ENCODE measurements at regions not wholly inside any gene's neighbourhood (a gene's known extent, or its start where the extent isn't known, plus 50 kb on each side); places are given as distances from the start of the nearest gene placed in this dataset.

DNA sequence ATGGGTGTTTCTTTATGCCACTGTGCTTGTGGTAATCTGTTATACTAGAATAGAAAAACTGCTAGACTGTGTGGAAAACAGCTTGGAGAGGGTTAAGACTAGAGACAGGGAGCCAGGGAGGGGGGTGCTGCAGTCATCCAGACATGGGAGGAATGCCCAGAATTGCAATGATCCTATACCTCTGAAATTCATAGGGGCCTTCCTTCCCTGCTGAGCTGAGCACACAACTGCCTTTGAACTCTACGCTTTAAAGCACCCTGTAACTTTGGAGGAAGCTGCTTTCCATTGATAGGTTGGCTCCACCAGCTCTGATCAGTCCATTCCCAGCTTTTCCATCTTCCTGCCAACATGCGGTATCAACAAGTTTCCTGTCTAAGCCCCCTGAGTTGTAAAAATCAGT, 155.9 kb upstream of the RASGEF1B start:
- Histone ChIP-seq H2AK5ac (ENCODE audit: low read depth, low read length) (no peak overlapping the region), H2BK20ac (ENCODE audit: low read length) (no peak overlapping the region), H3K9ac (replicated peaks in 1 of 4; ENCODE audit: extremely low read depth in 1 of 4, low read depth in 3 of 4, low read length in 3 of 4) (no peak overlapping the region), H3K23ac (ENCODE audit: insufficient read length) (no peak overlapping the region), H3K4ac (replicated peaks; ENCODE audit: insufficient read length, low read depth, low read length) (no peak overlapping the region), H3K56ac (replicated peaks; ENCODE audit: insufficient read length, low read depth, low read length) (no peak overlapping the region), H3K4me2 (ENCODE audit: insufficient read depth in 1 of 2, low read depth in 2 of 2, low read length in 2 of 2) (no peak overlapping the region; a peak in 1 of 4 replicates), H4K91ac (replicated peaks; ENCODE audit: insufficient read length, low read length) (no peak overlapping the region), H3K4me1 (replicated peaks in 1 of 4; ENCODE audit: control insufficient read depth in 3 of 4, insufficient read depth in 4 of 4, low read length in 3 of 4) (peaks cover 0 to 13% (median 4%) of the 10 kb centered on the region in 4 experiments; a peak in 3 of 7 replicates), H3K27ac (ENCODE audit: low read depth, low read length) (no peak overlapping the region), H4K20me1 (replicated peaks in 1 of 2; ENCODE audit: control insufficient read depth in 1 of 2, insufficient read depth in 2 of 2, low read length in 2 of 2) (no peaks in the 10 kb centered on the region), H3K79me1 (ENCODE audit: low read depth, low read length) (no peaks in the 10 kb centered on the region), H2BK120ac (replicated peaks; ENCODE audit: low read depth, low read length) (no peak overlapping the region), H2BK5ac (ENCODE audit: low read depth, low read length) (no peak overlapping the region), H3K36me3 (ENCODE audit: control insufficient read depth in 2 of 4, insufficient read depth in 4 of 4, low read length in 3 of 4) (no peaks in the 10 kb centered on the region), H3K18ac (ENCODE audit: extremely low read depth, low read length) (no peak overlapping the region), H4K8ac (ENCODE audit: extremely low read depth, insufficient read depth, low read length) (no peak overlapping the region), H3K4me3 (ENCODE audit: extremely low read depth in 1 of 4, insufficient read depth in 2 of 4, low read depth in 3 of 4, low read length in 4 of 4) (no peak overlapping the region), H2BK15ac (ENCODE audit: low read length) (no peak overlapping the region), H2AFZ (ENCODE audit: low read length) (0 out of 2 replicates have a peak overlapping the region, but pooled peaks have one; percentile 63), H3K9me3 (ENCODE audit: insufficient read depth in 2 of 2, low read depth in 1 of 2, low read length in 1 of 2) (no peaks in the 10 kb centered on the region), H3K14ac (ENCODE audit: insufficient read length) (no peak overlapping the region), H3K79me2 (ENCODE audit: control insufficient read depth in 1 of 2, insufficient read depth in 2 of 2, low read length in 2 of 2) (no peaks in the 10 kb centered on the region), H4K5ac (ENCODE audit: insufficient read length, low read depth, low read length) (no peak overlapping the region), H2BK12ac (ENCODE audit: low read depth, low read length) (no peak overlapping the region), H3K23me2 (ENCODE audit: low read depth, low read length) (no peaks in the 10 kb centered on the region), H3K27me3 (replicated peaks in 1 of 4; ENCODE audit: control insufficient read depth in 3 of 4, extremely low read depth in 1 of 4, insufficient read depth in 3 of 4, low read length in 3 of 4) (no peaks in the 10 kb centered on the region)
- 86% methylated on average over 2 of the region's 2 CpGs; no CpG with 5 or more reads in 1 of the 2 experiments for WGBS, 2 experiments (ENCODE audit: extremely low coverage in 1 of 2, insufficient coverage in 1 of 2, insufficient read length in 1 of 2, insufficient replicate concordance in 2 of 2, low coverage in 1 of 2, low lambda C conversion rate in 2 of 2, missing lambda C conversion rate in 1 of 2)
- ChIA-PET CTCF (ENCODE audit: partially characterized antibody) (interaction anchor here (0.8 to 1.7 kb wide), 3 partner anchors 20 to 367 kb away, joined by 3 to 4 read pairs (median 4); no protein-coding TSS in a partner anchor), POLR2A (ENCODE audit: partially characterized antibody) (interaction anchor here (0.9 kb wide), 1 partner anchor 16 kb away, joined by 6 read pairs; no protein-coding TSS in a partner anchor)
- FAIRE-seq, result no peak
- DNase-seq (ENCODE audit: low read depth in 1 of 2, low spot score in 2 of 2), result no peak
- TF ChIP-seq CEBPB (IDR thresholded peaks at IDR 0.05; ENCODE audit: low read depth, low read length) (no peak), RAD21 (IDR thresholded peaks at IDR 0.05 in 1 of 2, conservative IDR thresholded peaks at IDR 0.05 in 1 of 2; ENCODE audit: low read depth in 2 of 2, low read length in 2 of 2) (no peak)
- TF ChIP-seq, protein P1, sequence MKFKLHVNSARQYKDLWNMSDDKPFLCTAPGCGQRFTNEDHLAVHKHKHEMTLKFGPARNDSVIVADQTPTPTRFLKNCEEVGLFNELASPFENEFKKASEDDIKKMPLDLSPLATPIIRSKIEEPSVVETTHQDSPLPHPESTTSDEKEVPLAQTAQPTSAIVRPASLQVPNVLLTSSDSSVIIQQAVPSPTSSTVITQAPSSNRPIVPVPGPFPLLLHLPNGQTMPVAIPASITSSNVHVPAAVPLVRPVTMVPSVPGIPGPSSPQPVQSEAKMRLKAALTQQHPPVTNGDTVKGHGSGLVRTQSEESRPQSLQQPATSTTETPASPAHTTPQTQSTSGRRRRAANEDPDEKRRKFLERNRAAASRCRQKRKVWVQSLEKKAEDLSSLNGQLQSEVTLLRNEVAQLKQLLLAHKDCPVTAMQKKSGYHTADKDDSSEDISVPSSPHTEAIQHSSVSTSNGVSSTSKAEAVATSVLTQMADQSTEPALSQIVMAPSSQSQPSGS (IDR thresholded peaks at IDR 0.05; ENCODE audit: low read length), result no peak
- TF ChIP-seq, protein P2, sequence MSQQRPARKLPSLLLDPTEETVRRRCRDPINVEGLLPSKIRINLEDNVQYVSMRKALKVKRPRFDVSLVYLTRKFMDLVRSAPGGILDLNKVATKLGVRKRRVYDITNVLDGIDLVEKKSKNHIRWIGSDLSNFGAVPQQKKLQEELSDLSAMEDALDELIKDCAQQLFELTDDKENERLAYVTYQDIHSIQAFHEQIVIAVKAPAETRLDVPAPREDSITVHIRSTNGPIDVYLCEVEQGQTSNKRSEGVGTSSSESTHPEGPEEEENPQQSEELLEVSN (IDR thresholded peaks at IDR 0.05), result no peak

Data from H1 (cell line).